SIG-M5 treated with dmso at 0.1 percent for 504 hours (cell line): ENCODE measurements at regions not wholly inside any gene's neighbourhood (a gene's known extent, or its start where the extent isn't known, plus 50 kb on each side); places are given as distances from the start of the nearest gene placed in this dataset.

ENCODE experiments used
- DNase-seq: peaks from one replicate; lab custom pipeline; 2025; ENCODE audit not compliant: unreplicated experiment; lab: John Stamatoyannopoulos, UW

GRCh38 chr6:169083508-169083874 is 170.2 kb downstream of the THBS2 start:
- DNase-seq, result no peak

DNA sequence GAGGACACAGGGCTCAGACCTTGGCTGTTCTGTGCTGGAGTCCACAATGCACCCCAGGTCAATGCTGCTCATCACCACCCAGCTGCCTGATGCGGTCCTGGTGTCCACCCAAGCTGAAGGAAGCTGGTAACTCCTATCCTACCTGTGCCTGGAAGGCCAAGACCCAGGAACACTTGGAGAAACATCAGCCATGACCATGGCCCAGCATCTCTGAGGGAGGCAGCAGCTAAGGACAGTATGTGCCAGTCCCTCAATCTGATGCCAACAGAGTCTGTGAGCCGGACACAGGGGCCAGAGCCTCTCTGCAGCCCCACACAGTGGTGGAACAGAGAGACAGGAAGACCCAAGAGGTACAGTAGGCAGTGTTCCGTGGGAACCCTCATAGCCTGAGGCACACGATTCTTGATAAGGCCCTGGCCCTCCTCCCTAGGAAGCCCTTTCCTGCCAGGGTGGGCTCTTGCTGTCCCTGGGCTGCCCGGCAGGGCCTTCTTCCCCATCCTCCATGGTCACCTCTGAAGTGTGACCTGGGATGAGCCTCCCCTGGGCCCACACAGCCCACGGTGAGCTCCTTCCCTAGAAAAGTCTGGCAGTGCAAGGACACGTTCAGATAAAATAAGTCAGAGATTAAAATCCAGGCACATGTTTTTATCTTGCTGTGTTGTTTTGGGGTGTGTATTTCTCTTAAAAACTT is 170.7 kb downstream of the THBS2 start:
- DNase-seq, result no peak

GRCh38 chr6:169082093-169082492 is 171.6 kb downstream of the THBS2 start:
- no peak for DNase-seq

- DNase-seq, result no peak
Measured at GRCh38 chr6:169081248-169081647, 172.4 kb downstream of the THBS2 start.

DNA sequence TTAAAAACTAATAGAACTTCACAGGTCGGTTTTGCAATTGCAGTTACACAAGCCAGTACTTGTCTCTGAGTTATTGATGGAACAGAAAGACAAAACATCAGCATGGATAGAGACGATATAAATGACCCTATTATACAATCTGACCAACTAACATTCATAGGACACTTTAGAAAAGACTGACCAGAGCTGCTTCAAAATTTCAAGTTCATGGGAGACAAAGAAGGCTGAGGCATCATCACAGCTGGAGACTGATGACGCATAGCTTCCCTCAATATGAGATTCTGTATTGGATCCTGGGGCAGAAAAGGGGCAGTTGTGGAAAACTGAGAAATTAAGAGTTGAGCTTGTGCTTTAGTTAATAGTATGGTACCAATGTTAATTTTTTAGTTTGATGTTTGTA is 174.0 kb downstream of the THBS2 start:
- no peak for DNase-seq

DNA sequence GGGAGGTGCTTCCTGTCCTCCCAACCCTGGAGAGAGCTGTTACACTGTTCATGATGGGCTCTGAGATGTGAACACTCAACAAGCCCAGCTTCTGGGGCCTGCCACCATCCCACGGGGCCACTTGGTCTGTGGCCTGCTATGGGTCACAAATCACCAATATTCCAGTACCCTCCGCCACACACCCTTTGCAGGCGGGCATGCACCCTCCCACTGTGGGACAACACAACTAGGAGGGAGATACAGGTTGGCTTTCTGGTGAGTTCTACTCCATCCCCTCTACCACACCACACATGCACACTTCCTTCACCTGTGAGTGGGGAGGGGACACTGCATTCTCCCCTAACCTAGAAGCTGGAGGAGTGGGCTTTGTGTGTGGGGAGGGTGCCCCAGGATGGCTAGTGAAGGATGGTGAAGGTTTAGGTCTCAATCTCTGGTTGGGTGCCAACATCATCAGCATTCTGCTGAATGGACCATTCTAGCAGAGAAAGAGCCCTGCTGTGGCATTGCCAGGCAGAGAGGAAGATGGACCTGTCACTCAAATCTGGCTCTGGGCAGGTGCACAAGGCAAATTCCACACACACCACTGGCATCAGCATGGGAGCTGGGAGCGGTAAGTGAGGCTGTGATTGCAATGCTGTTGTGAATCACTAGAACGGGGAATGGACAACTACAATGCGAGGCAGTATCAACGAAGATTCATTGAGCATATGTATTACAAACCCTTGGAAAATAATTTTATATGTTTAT is 175.1 kb downstream of the THBS2 start:
- no peak for DNase-seq

- DNase-seq, result no peak
Measured at GRCh38 chr6:169075915-169076654, 177.6 kb downstream of the THBS2 start.

GRCh38 chr6:169075211-169075914 is 178.3 kb downstream of the THBS2 start:
- no peak for DNase-seq

GRCh38 chr6:169074526-169074925 is 179.1 kb downstream of the THBS2 start:
- no peak for DNase-seq

DNA sequence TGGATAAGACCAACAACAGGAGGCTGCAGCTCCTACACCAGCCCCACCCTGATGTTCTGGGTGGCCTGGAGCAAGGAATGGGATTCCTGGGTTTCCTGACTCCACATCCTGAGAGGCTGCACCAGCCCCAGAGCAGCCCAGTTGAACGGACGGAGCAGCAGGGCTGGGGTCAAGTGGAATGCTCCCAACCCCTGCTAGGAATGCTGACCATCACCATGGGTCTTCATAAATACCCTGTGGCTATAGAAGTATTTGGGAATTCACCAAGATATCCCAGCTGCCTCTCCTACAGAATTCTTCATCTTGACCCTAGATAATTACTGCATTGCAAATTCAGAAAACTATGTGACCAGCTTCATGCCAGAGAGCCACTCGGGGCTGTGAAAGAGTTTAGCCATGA is 180.3 kb downstream of the THBS2 start:
- DNase-seq, result no peak

- DNase-seq, result no peak
Measured at GRCh38 chr6:169072127-169073042, 181.3 kb downstream of the THBS2 start.

GRCh38 chr6:169071394-169071793 is 182.3 kb downstream of the THBS2 start:
- DNase-seq, result no peak

GRCh38 chr6:169070506-169071176 is 183.0 kb downstream of the THBS2 start:
- no peak for DNase-seq

DNA sequence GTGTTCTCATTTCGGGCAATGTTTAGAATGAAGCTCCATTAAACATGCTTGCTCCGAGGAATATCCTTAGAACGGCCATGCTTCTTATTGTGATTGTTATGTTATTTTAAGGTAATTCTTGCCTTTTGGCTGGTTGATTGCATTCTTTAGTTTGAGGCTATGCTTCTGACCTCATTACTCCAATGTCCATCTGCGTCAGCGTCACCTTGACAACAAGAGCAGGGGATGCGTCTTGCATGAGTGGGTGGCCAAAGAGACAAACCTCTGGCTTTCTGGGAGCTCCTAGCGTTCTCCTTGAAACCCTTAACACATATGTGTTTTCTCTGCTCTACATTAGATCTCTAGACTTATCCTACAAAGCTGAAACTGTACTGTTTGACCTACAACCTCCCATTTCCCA is 184.3 kb downstream of the THBS2 start:
- no peak for DNase-seq

GRCh38 chr6:169064194-169064593 is 189.5 kb downstream of the THBS2 start:
- no peak for DNase-seq

GRCh38 chr6:169062272-169062671 is 191.4 kb downstream of the THBS2 start:
- DNase-seq, result no peak

GRCh38 chr6:169058634-169059033 is 195.0 kb downstream of the THBS2 start:
- no peak for DNase-seq

DNA sequence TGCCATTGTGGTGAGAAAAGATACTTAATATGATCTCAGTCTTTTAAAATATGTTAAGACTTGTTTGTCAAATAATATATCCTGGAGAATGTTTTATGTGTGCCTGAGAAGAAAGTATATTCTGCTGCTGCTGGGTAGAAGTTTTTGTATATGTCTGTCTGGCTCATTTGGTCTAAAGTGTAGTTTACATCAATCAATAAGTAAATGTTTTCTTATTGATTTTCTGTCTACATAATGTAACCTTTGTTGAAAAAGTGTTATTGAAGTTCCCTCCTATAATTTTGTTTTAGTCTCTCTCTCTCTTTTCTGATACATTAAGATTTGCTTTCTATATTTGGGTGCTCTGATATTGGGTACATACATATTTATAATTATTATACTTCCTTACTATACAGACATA is 201.2 kb downstream of the THBS2 start:
- DNase-seq, result no peak

- no peak for DNase-seq
Measured at GRCh38 chr6:169051371-169051770, 202.3 kb downstream of the THBS2 start.

DNA sequence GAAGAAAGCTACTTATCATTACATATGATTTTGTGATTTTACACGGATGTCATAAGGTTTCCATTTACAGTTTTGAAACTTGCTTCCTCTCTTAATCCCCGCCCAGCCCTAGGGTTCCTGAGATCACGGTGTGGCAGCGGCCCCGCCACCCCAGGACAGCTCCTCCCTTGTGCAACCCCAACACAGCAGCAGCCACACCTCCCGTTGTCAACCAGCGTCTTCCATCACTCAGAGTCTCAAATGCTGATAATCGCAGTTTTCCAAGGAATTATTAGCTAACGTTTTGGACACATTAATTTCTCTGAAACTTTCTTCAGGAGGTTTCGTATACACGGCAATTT is 204.8 kb downstream of the THBS2 start:
- no peak for DNase-seq
